Caco-2 (cell line): ENCODE measurements at regions not wholly inside any gene's neighbourhood (a gene's known extent, or its start where the extent isn't known, plus 50 kb on each side); places are given as distances from the start of the nearest gene placed in this dataset.

Source experiments
- BruUV-seq: library from RNA; stranded (reverse); fragments of 400-500 nt; replicated peaks from 2 replicates; lab custom pipeline; 2021; lab: Mats Ljungman, UMichigan
- CTCF ChIA-PET: fragments of 300-600 bp; sonication (Branson Sonifier 250); formaldehyde crosslinking; loops from one replicate; lab custom pipeline; 2022; ENCODE audit warnings: antibody characterized with exemption; lab: Charles Lee
- POLR2A ChIA-PET: fragments of 300-600 bp; sonication (Branson Sonifier 250); formaldehyde crosslinking; loops from one replicate; lab custom pipeline; 2022; ENCODE audit warnings: antibody characterized with exemption; lab: Charles Lee
- DNase-seq, 2 experiments: peaks; one replicate each; pipeline versions ENCODE4 v3.0.0 to v3.0.0-alpha.2; 2020 to 2022
- H3K27me3 ChIP-seq: replicated peaks from 2 replicates; pipeline ENCODE4 v1.6.0; 2011; ENCODE audit warnings: low read length; ENCODE audit not compliant: control insufficient read depth, insufficient read depth
- H3K36me3 ChIP-seq: 2 replicates; pipeline ENCODE4 v1.5.1; 2011; ENCODE audit warnings: low read length; ENCODE audit not compliant: control insufficient read depth, insufficient read depth
- H3K4me1 ChIP-seq: fragments of 250-450 bp; sonication (Bioruptor Pico); 2 replicates; pipeline ENCODE4 v1.5.1; 2020; ENCODE audit warnings: mild to moderate bottlenecking
- H3K4me3 ChIP-seq: 2 replicates; pipeline ENCODE4 v1.5.1; 2011; ENCODE audit warnings: low read depth, mild to moderate bottlenecking, control low read depth, low read length
- H3K9me3 ChIP-seq: fragments of 250-450 bp; sonication (Bioruptor Pico); 2 replicates; pipeline ENCODE4 v1.5.1; 2020; ENCODE audit warnings: mild to moderate bottlenecking, moderate library complexity
- H3K27ac Mint-ChIP-seq: one replicate; pipeline ENCODE4 v1.8.0; 2022; ENCODE audit warnings: mixed read lengths; ENCODE audit not compliant: unreplicated experiment
- H3K27me3 Mint-ChIP-seq: one replicate; pipeline ENCODE4 v1.8.0; 2022; ENCODE audit warnings: mixed read lengths; ENCODE audit not compliant: insufficient read depth, unreplicated experiment
- H3K36me3 Mint-ChIP-seq: one replicate; pipeline ENCODE4 v1.8.0; 2022; ENCODE audit warnings: mild to moderate bottlenecking, mixed read lengths; ENCODE audit not compliant: insufficient read depth, unreplicated experiment
- H3K4me1 Mint-ChIP-seq: one replicate; pipeline ENCODE4 v1.8.0; 2022; ENCODE audit warnings: low read depth, mixed read lengths; ENCODE audit not compliant: unreplicated experiment
- H3K4me3 Mint-ChIP-seq: one replicate; pipeline ENCODE4 v1.8.0; 2022; ENCODE audit warnings: mild to moderate bottlenecking, moderate library complexity, mixed read lengths; ENCODE audit not compliant: unreplicated experiment
- H3K9me3 Mint-ChIP-seq: one replicate; pipeline ENCODE4 v1.8.0; 2022; ENCODE audit warnings: mixed read lengths; ENCODE audit not compliant: unreplicated experiment
- CTCF ChIP-seq, 2 experiments: fragments of 200-600 bp in 1 of 2; IDR thresholded peaks; 1 replicate in 1 of 2; 2 replicates in 1 of 2; pipeline versions ENCODE4 v1.5.1 to v1.8.0; 2011 to 2022; ENCODE audit warnings: antibody characterized with exemption in 1 of 2, control low read depth in 1 of 2, inconsistent platforms in 1 of 2, low read depth in 1 of 2, low read length in 1 of 2, mild to moderate bottlenecking in 1 of 2, moderate library complexity in 1 of 2; ENCODE audit not compliant: insufficient read depth in 1 of 2, severe bottlenecking in 1 of 2, unreplicated experiment in 1 of 2
- intact Hi-C: fragments of 100-400 bp; cut with micrococcal nuclease; formaldehyde crosslinking; loops from one replicate; pipeline ENCODE4 v1.10.0; 2022; ENCODE audit not compliant: unreplicated experiment

- H3K4me3 Mint-ChIP-seq: no peak overlapping the region
- no peaks in the 10 kb centered on the region for H3K27me3 Mint-ChIP-seq
- CTCF ChIA-PET: no interaction called here
- H3K9me3 Mint-ChIP-seq: peaks cover 16% of the 10 kb centered on the region
- H3K36me3 Mint-ChIP-seq: peaks cover 9% of the 10 kb centered on the region
- BruUV-seq: no TSS peak
- DNase-seq: no peak
- no peaks in the 10 kb centered on the region for H3K4me1 Mint-ChIP-seq
- Histone ChIP-seq H3K4me3 (no peak overlapping the region), H3K36me3 (no peaks in the 10 kb centered on the region), H3K4me1 (no peaks in the 10 kb centered on the region), H3K9me3 (no peaks in the 10 kb centered on the region), H3K27me3 (no peaks in the 10 kb centered on the region)
- intact Hi-C loops: no loop called here
- no peak for TF ChIP-seq CTCF (IDR thresholded peaks at IDR 0.05; ENCODE audit: insufficient read depth in 1 of 2, low read depth in 1 of 2, low read length in 1 of 2, severe bottlenecking in 1 of 2, unreplicated experiment in 1 of 2)
- H3K27ac Mint-ChIP-seq: no peak overlapping the region
- POLR2A ChIA-PET: no interaction called here
These were observed 266.7 kb upstream of the CDYL start for GRCh38 chr6:4509506-4509905.

- Histone ChIP-seq H3K36me3 (no peaks in the 10 kb centered on the region), H3K4me1 (no peaks in the 10 kb centered on the region), H3K27me3 (no peaks in the 10 kb centered on the region), H3K9me3 (no peaks in the 10 kb centered on the region), H3K4me3 (no peak overlapping the region)
- no TSS peak for BruUV-seq
- CTCF ChIA-PET: no interaction called here
- intact Hi-C loops: no loop called here
- Mint-ChIP-seq H3K9me3 (peaks cover 24% of the 10 kb centered on the region), H3K27ac (no peak overlapping the region), H3K36me3 (peaks cover 9% of the 10 kb centered on the region), H3K4me1 (no peaks in the 10 kb centered on the region), H3K4me3 (no peak overlapping the region), H3K27me3 (peaks cover 4% of the 10 kb centered on the region)
- TF ChIP-seq CTCF (IDR thresholded peaks at IDR 0.05; ENCODE audit: insufficient read depth in 1 of 2, low read depth in 1 of 2, low read length in 1 of 2, severe bottlenecking in 1 of 2, unreplicated experiment in 1 of 2): no peak
- DNase-seq: no peak
- POLR2A ChIA-PET: no interaction called here
These were observed 269.4 kb upstream of the CDYL start for GRCh38 chr6:4506792-4507191.

GRCh38 chr6:4506223-4506622 is 270.0 kb upstream of the CDYL start:
- H3K9me3 Mint-ChIP-seq: peaks cover 26% of the 10 kb centered on the region
- no peak for TF ChIP-seq CTCF (IDR thresholded peaks at IDR 0.05; ENCODE audit: insufficient read depth in 1 of 2, low read depth in 1 of 2, low read length in 1 of 2, severe bottlenecking in 1 of 2, unreplicated experiment in 1 of 2)
- BruUV-seq: no TSS peak
- H3K27me3 ChIP-seq: no peaks in the 10 kb centered on the region
- POLR2A ChIA-PET: no interaction called here
- no peak overlapping the region for H3K4me3 ChIP-seq
- intact Hi-C loops: no loop called here
- no peaks in the 10 kb centered on the region for H3K9me3 ChIP-seq
- no peaks in the 10 kb centered on the region for H3K4me1 Mint-ChIP-seq
- H3K36me3 Mint-ChIP-seq: peaks cover 9% of the 10 kb centered on the region
- no peak for DNase-seq
- CTCF ChIA-PET: no interaction called here
- no peak overlapping the region for H3K4me3 Mint-ChIP-seq
- peaks cover 4% of the 10 kb centered on the region for H3K27me3 Mint-ChIP-seq
- no peak overlapping the region for H3K27ac Mint-ChIP-seq
- H3K4me1 ChIP-seq: no peaks in the 10 kb centered on the region
- no peaks in the 10 kb centered on the region for H3K36me3 ChIP-seq
